H9 (cell line): ENCODE measurements at regions not wholly inside any gene's neighbourhood (a gene's known extent, or its start where the extent isn't known, plus 50 kb on each side); places are given as distances from the start of the nearest gene placed in this dataset.

Experiments used
- DNase-seq: peaks from one replicate; pipeline ENCODE4 v3.0.0-alpha.2; 2017
- H2AFZ ChIP-seq: one replicate; pipeline ENCODE4 v1.6.1; 2013; ENCODE audit warnings: mild to moderate bottlenecking, low read length, control low read depth, moderate library complexity
- H2AK5ac ChIP-seq: 2 replicates; pipeline ENCODE4 v1.6.1; 2013; ENCODE audit warnings: low read length, control low read depth, mixed read lengths; ENCODE audit not compliant: insufficient read length
- H2BK120ac ChIP-seq: one replicate; pipeline ENCODE4 v1.6.1; 2013; ENCODE audit warnings: low read depth, mild to moderate bottlenecking, low read length, control low read depth, inconsistent platforms; ENCODE audit not compliant: poor library complexity, severe bottlenecking
- H2BK12ac ChIP-seq: 2 replicates; pipeline ENCODE4 v1.6.1; 2013; ENCODE audit warnings: low read length, control low read depth, mixed read lengths, low read depth; ENCODE audit not compliant: insufficient read length
- H2BK15ac ChIP-seq: 2 replicates; pipeline ENCODE4 v1.6.1; 2013; ENCODE audit warnings: low read depth, low read length, control low read depth
- H2BK20ac ChIP-seq: one replicate; pipeline ENCODE4 v1.6.1; 2013; ENCODE audit warnings: low read depth, mild to moderate bottlenecking, low read length, control low read depth, inconsistent platforms; ENCODE audit not compliant: poor library complexity, severe bottlenecking
- H2BK5ac ChIP-seq: 2 replicates; pipeline ENCODE4 v1.6.1; 2013; ENCODE audit warnings: low read length, control low read depth, mixed read lengths; ENCODE audit not compliant: insufficient read length
- H3K14ac ChIP-seq: 2 replicates; pipeline ENCODE4 v1.6.1; 2013; ENCODE audit warnings: low read length, control low read depth; ENCODE audit not compliant: insufficient read depth
- H3K18ac ChIP-seq: 2 replicates; pipeline ENCODE4 v1.6.1; 2013; ENCODE audit warnings: low read depth, mild to moderate bottlenecking, mixed read lengths, low read length, control low read depth; ENCODE audit not compliant: insufficient read length
- H3K23ac ChIP-seq: 2 replicates; pipeline ENCODE4 v1.6.1; 2013; ENCODE audit warnings: low read length, control low read depth, mixed read lengths, low read depth; ENCODE audit not compliant: insufficient read length
- H3K23me2 ChIP-seq: 2 replicates; pipeline ENCODE4 v1.6.1; 2013; ENCODE audit warnings: low read depth, mild to moderate bottlenecking, mixed read lengths, low read length, control low read depth; ENCODE audit not compliant: insufficient read length, poor library complexity, severe bottlenecking
- H3K27ac ChIP-seq: 2 replicates; pipeline ENCODE4 v1.5.1; 2013; ENCODE audit warnings: low read length, control low read depth, mixed read lengths, low read depth; ENCODE audit not compliant: insufficient read length
- H3K27me3 ChIP-seq: 2 replicates; pipeline ENCODE4 v1.6.1; 2013; ENCODE audit warnings: low read length, control low read depth, inconsistent platforms; ENCODE audit not compliant: insufficient read depth
- H3K4ac ChIP-seq: 2 replicates; pipeline ENCODE4 v1.6.1; 2013; ENCODE audit warnings: low read depth, mild to moderate bottlenecking, control low read depth, inconsistent platforms, low read length, moderate library complexity
- H3K4me1 ChIP-seq: 2 replicates; pipeline ENCODE4 v1.6.1; 2013; ENCODE audit warnings: low read length, control low read depth, inconsistent platforms; ENCODE audit not compliant: insufficient read depth
- H3K4me2 ChIP-seq: 2 replicates; pipeline ENCODE4 v1.6.1; 2013; ENCODE audit warnings: low read length, control low read depth, mixed read lengths; ENCODE audit not compliant: insufficient read length, insufficient read depth
- H3K56ac ChIP-seq: 2 replicates; pipeline ENCODE4 v1.6.1; 2013; ENCODE audit warnings: low read depth, mild to moderate bottlenecking, mixed read lengths, low read length, control low read depth; ENCODE audit not compliant: insufficient read length
- H3K79me1 ChIP-seq: 2 replicates; pipeline ENCODE4 v1.6.1; 2013; ENCODE audit warnings: low read depth, mild to moderate bottlenecking, moderate library complexity, low read length, control low read depth, inconsistent platforms; ENCODE audit not compliant: insufficient read depth, poor library complexity, severe bottlenecking
- H3K79me2 ChIP-seq: 2 replicates; pipeline ENCODE4 v1.6.1; 2013; ENCODE audit warnings: low read length, control low read depth, inconsistent platforms; ENCODE audit not compliant: insufficient read depth
- H3K9ac ChIP-seq: 2 replicates; pipeline ENCODE4 v1.6.1; 2013; ENCODE audit warnings: low read length, control low read depth, mixed read lengths; ENCODE audit not compliant: insufficient read length; ENCODE audit errors: extremely low read depth
- H3K9me3 ChIP-seq: one replicate; pipeline ENCODE4 v1.6.1; 2013; ENCODE audit warnings: low read depth, low read length, inconsistent platforms; ENCODE audit not compliant: control insufficient read depth
- H3T11ph ChIP-seq: one replicate; pipeline ENCODE4 v1.6.1; 2013; ENCODE audit warnings: mild to moderate bottlenecking, low read length, control low read depth, inconsistent platforms
- H4K20me1 ChIP-seq: one replicate; pipeline ENCODE4 v1.6.1; 2013; ENCODE audit not compliant: control insufficient read depth, insufficient read length, insufficient read depth
- H4K5ac ChIP-seq: 2 replicates; pipeline ENCODE4 v1.6.1; 2013; ENCODE audit warnings: low read depth, mild to moderate bottlenecking, mixed read lengths, low read length, control low read depth; ENCODE audit not compliant: insufficient read length
- H4K8ac ChIP-seq: replicated peaks from 2 replicates; pipeline ENCODE4 v1.6.1; 2013; ENCODE audit warnings: low read length, control low read depth, mixed read lengths, low read depth; ENCODE audit not compliant: insufficient read length
- H4K91ac ChIP-seq: 2 replicates; pipeline ENCODE4 v1.6.1; 2013; ENCODE audit warnings: low read depth, mild to moderate bottlenecking, moderate library complexity, mixed read lengths, low read length, control low read depth; ENCODE audit not compliant: insufficient read length
- H3K27ac Mint-ChIP-seq, 3 experiments: 2 replicates in 2 of 3; 3 replicates in 1 of 3; pipeline ENCODE4 v1.8.0; 2020 to 2021; ENCODE audit warnings: mixed read lengths in 3 of 3, mild to moderate bottlenecking in 1 of 3, moderate library complexity in 1 of 3
- H3K27me3 Mint-ChIP-seq: 2 replicates; pipeline ENCODE4 v1.8.0; 2021; ENCODE audit warnings: low read depth, mild to moderate bottlenecking, moderate library complexity, mixed read lengths
- H3K36me3 Mint-ChIP-seq, 3 experiments: 2 replicates in 2 of 3; 3 replicates in 1 of 3; pipeline ENCODE4 v1.8.0; 2020 to 2021; ENCODE audit warnings: low read depth in 3 of 3, mixed read lengths in 3 of 3; ENCODE audit not compliant: insufficient read depth in 1 of 3
- H3K4me1 Mint-ChIP-seq, 2 experiments: 2 replicates each; pipeline ENCODE4 v1.8.0; 2020; ENCODE audit warnings: mixed read lengths in 2 of 2
- H3K4me3 Mint-ChIP-seq, 2 experiments: 2 replicates in 1 of 2; 3 replicates in 1 of 2; pipeline ENCODE4 v1.8.0; 2020 to 2021; ENCODE audit warnings: mild to moderate bottlenecking in 2 of 2, mixed read lengths in 2 of 2, moderate library complexity in 1 of 2
- H3K9me3 Mint-ChIP-seq, 2 experiments: 2 replicates in 1 of 2; 3 replicates in 1 of 2; pipeline ENCODE4 v1.8.0; 2020; ENCODE audit warnings: mild to moderate bottlenecking in 2 of 2, mixed read lengths in 2 of 2, moderate library complexity in 1 of 2
- CTCF ChIP-seq: fragments of 200-600 bp; sonication (generic); conservative IDR thresholded peaks from 3 replicates; pipeline ENCODE4 v1.8.0; 2021; ENCODE audit warnings: antibody characterized with exemption, mild to moderate bottlenecking
- WGBS: extraction: QIAGEN DNeasy Blood & Tissue Kit; methylation state at CpG from one replicate; pipeline ENCODE4 v1.1.7; 2013; ENCODE audit warnings: missing lambda C conversion rate, low lambda C conversion rate, mixed read lengths; ENCODE audit not compliant: insufficient read length; ENCODE audit errors: extremely low coverage; 5-methylcytosine and 5-hydroxymethylcytosine counted together

- no peak overlapping the region for H2BK12ac ChIP-seq
- Mint-ChIP-seq H3K36me3 (peaks cover 6 to 19% (median 11%) of the 10 kb centered on the region in 3 experiments), H3K27me3 (no peaks in the 10 kb centered on the region), H3K9me3 (peaks cover 17 to 18% of the 10 kb centered on the region in 2 experiments), H3K4me1 (peaks cover 12 to 23% of the 10 kb centered on the region in 2 experiments), H3K27ac (no peak overlapping the region), H3K4me3 (no peak overlapping the region)
- H4K5ac ChIP-seq, result no peak overlapping the region
- H3K9ac ChIP-seq, result no peak overlapping the region
- H2BK5ac ChIP-seq, result no peak overlapping the region
- no peak overlapping the region for H3T11ph ChIP-seq
- H4K8ac ChIP-seq, result no peak overlapping the region
- no peaks in the 10 kb centered on the region for H3K79me1 ChIP-seq
- WGBS, result no CpG with 5 or more reads among the region's 1 CpG
- no peaks in the 10 kb centered on the region for H3K9me3 ChIP-seq
- no peak overlapping the region for H2BK20ac ChIP-seq
- no peak overlapping the region for H3K4me2 ChIP-seq
- H3K18ac ChIP-seq, result no peak overlapping the region
- no peaks in the 10 kb centered on the region for H3K79me2 ChIP-seq
- no peak overlapping the region for H4K91ac ChIP-seq
- H3K14ac ChIP-seq, result no peak overlapping the region
- H3K27ac ChIP-seq, result no peak overlapping the region
- no peak overlapping the region for H3K4ac ChIP-seq
- no peak overlapping the region for H2AK5ac ChIP-seq
- H3K23me2 ChIP-seq, result no peaks in the 10 kb centered on the region
- no peak overlapping the region for H3K56ac ChIP-seq
- H2AFZ ChIP-seq, result no peak overlapping the region
- H3K23ac ChIP-seq, result no peak overlapping the region
- H3K4me1 ChIP-seq, result no peaks in the 10 kb centered on the region
- TF ChIP-seq CTCF, result no peak
- H2BK15ac ChIP-seq, result no peak overlapping the region
- no peaks in the 10 kb centered on the region for H3K27me3 ChIP-seq
- no peak overlapping the region for H2BK120ac ChIP-seq
- DNase-seq, result no peak
- no peaks in the 10 kb centered on the region for H4K20me1 ChIP-seq
Observed at GRCh38 chr9:110008663-110009062, 199.3 kb downstream of the C9orf152 start.
